ENCODE measurements at regions not wholly inside any gene's neighbourhood (a gene's known extent, or its start where the extent isn't known, plus 50 kb on each side); places are given as distances from the start of the nearest gene placed in this dataset.
A peak's percentile ranks its signal among the peaks of the same experiment; 100 is the strongest.

- no peak overlapping the region for H3K4me3 ChIP-seq
- DNase-seq (ENCODE audit: low spot score) = peak; percentile 62
- no peak for TF ChIP-seq CTCF (IDR thresholded peaks at IDR 0.05)
- no peak overlapping the region for H3K27ac ChIP-seq
These were observed 376.7 kb downstream of the ALG10 start for GRCh38 chr12:34398706-34399630.

GRCh38 chr12:34399631-34400410 is 377.5 kb downstream of the ALG10 start:
- Histone ChIP-seq H3K4me3 (no peak overlapping the region), H3K27ac (no peak overlapping the region)
- peak; percentile 19 for DNase-seq (ENCODE audit: low spot score)
- no peak for TF ChIP-seq CTCF (IDR thresholded peaks at IDR 0.05)

- TF ChIP-seq CTCF (IDR thresholded peaks at IDR 0.05) = no peak
- Histone ChIP-seq H3K27ac (no peak overlapping the region), H3K4me3 (no peak overlapping the region)
- peak; percentile 58 for DNase-seq (ENCODE audit: low spot score)
These were observed 378.1 kb downstream of the ALG10 start for GRCh38 chr12:34400411-34400881.

GRCh38 chr12:34400986-34401658 is 378.8 kb downstream of the ALG10 start:
- no peak for TF ChIP-seq CTCF (IDR thresholded peaks at IDR 0.05)
- no peak overlapping the region for H3K4me3 ChIP-seq
- H3K27ac ChIP-seq = no peak overlapping the region
- peak; percentile 70 for DNase-seq (ENCODE audit: low spot score)

GRCh38 chr12:34401659-34402227 is 379.4 kb downstream of the ALG10 start:
- peak; percentile 59 for DNase-seq (ENCODE audit: low spot score)
- Histone ChIP-seq H3K4me3 (no peak overlapping the region), H3K27ac (no peak overlapping the region)
- TF ChIP-seq CTCF (IDR thresholded peaks at IDR 0.05) = no peak

- no peak for TF ChIP-seq CTCF (IDR thresholded peaks at IDR 0.05)
- Histone ChIP-seq H3K4me3 (no peak overlapping the region), H3K27ac (no peak overlapping the region)
- DNase-seq (ENCODE audit: low spot score) = peak; percentile 71
These were observed 380.1 kb downstream of the ALG10 start for GRCh38 chr12:34402228-34402898.

Data from coronary artery (tissue), 2 donors.